ENCODE measurements at regions not wholly inside any gene's neighbourhood (a gene's known extent, or its start where the extent isn't known, plus 50 kb on each side); places are given as distances from the start of the nearest gene placed in this dataset.

- Histone ChIP-seq H3K79me2 (ENCODE audit: low read length) (no peaks in the 10 kb centered on the region), H3K27me3 (ENCODE audit: low read depth, low read length) (no peaks in the 10 kb centered on the region), H3K27ac (ENCODE audit: low read length) (no peak overlapping the region), H3K4me3 (ENCODE audit: low read length) (no peak overlapping the region), H3K36me3 (replicated peaks; ENCODE audit: low read depth, low read length) (no peaks in the 10 kb centered on the region), H3K9ac (ENCODE audit: low read length) (no peak overlapping the region), H4K20me1 (ENCODE audit: insufficient read depth, low read length) (no peaks in the 10 kb centered on the region), H3K9me3 (ENCODE audit: insufficient read depth, low read length) (no peaks in the 10 kb centered on the region), H3K4me2 (ENCODE audit: low read length) (no peak overlapping the region), H2AFZ (ENCODE audit: low read depth, low read length) (no peak overlapping the region), H3K4me1 (ENCODE audit: low read length) (no peaks in the 10 kb centered on the region)
- TF ChIP-seq CTCF (IDR thresholded peaks at IDR 0.05; ENCODE audit: low read depth, low read length), result no peak
- no peak for TF ChIP-seq EZH2phosphoT487 (IDR thresholded peaks at IDR 0.05; ENCODE audit: low read depth)
These were observed 247.6 kb upstream of the SOX2 start for GRCh38 chr3:181464033-181464694.

- H3K79me2 ChIP-seq (ENCODE audit: low read length), result no peaks in the 10 kb centered on the region
- H3K27ac ChIP-seq (ENCODE audit: low read length), result no peak overlapping the region
- no peak overlapping the region for H3K9ac ChIP-seq (ENCODE audit: low read length)
- H3K36me3 ChIP-seq (replicated peaks; ENCODE audit: low read depth, low read length), result no peaks in the 10 kb centered on the region
- H3K4me2 ChIP-seq (ENCODE audit: low read length), result no peak overlapping the region
- no peaks in the 10 kb centered on the region for H3K27me3 ChIP-seq (ENCODE audit: low read depth, low read length)
- H4K20me1 ChIP-seq (ENCODE audit: insufficient read depth, low read length), result no peaks in the 10 kb centered on the region
- TF ChIP-seq CTCF (IDR thresholded peaks at IDR 0.05; ENCODE audit: low read depth, low read length) (no peak), EZH2phosphoT487 (IDR thresholded peaks at IDR 0.05; ENCODE audit: low read depth) (no peak)
- no peaks in the 10 kb centered on the region for H3K9me3 ChIP-seq (ENCODE audit: insufficient read depth, low read length)
- no peak overlapping the region for H3K4me3 ChIP-seq (ENCODE audit: low read length)
- H3K4me1 ChIP-seq (ENCODE audit: low read length), result no peaks in the 10 kb centered on the region
- no peak overlapping the region for H2AFZ ChIP-seq (ENCODE audit: low read depth, low read length)
These were observed 250.3 kb upstream of the SOX2 start for GRCh38 chr3:181461381-181461780.

- H3K4me1 ChIP-seq (ENCODE audit: low read length), result 0 out of 2 replicates have a peak, but pooled peaks cover 3% of the 10 kb centered on the region
- H3K36me3 ChIP-seq (replicated peaks; ENCODE audit: low read depth, low read length), result no peaks in the 10 kb centered on the region
- no peaks in the 10 kb centered on the region for H3K9me3 ChIP-seq (ENCODE audit: insufficient read depth, low read length)
- H2AFZ ChIP-seq (ENCODE audit: low read depth, low read length), result no peak overlapping the region
- no peak for TF ChIP-seq CTCF (IDR thresholded peaks at IDR 0.05; ENCODE audit: low read depth, low read length)
- TF ChIP-seq EZH2phosphoT487 (IDR thresholded peaks at IDR 0.05; ENCODE audit: low read depth), result no peak
- H3K9ac ChIP-seq (ENCODE audit: low read length), result no peak overlapping the region
- no peaks in the 10 kb centered on the region for H4K20me1 ChIP-seq (ENCODE audit: insufficient read depth, low read length)
- H3K27ac ChIP-seq (ENCODE audit: low read length), result no peak overlapping the region
- H3K79me2 ChIP-seq (ENCODE audit: low read length), result no peaks in the 10 kb centered on the region
- no peak overlapping the region for H3K4me2 ChIP-seq (ENCODE audit: low read length)
- H3K27me3 ChIP-seq (ENCODE audit: low read depth, low read length), result no peaks in the 10 kb centered on the region
- H3K4me3 ChIP-seq (ENCODE audit: low read length), result no peak overlapping the region
These were observed 252.2 kb upstream of the SOX2 start for GRCh38 chr3:181459516-181459915.

- no peak overlapping the region for H3K4me2 ChIP-seq (ENCODE audit: low read length)
- no peaks in the 10 kb centered on the region for H3K9me3 ChIP-seq (ENCODE audit: insufficient read depth, low read length)
- H3K36me3 ChIP-seq (replicated peaks; ENCODE audit: low read depth, low read length), result no peaks in the 10 kb centered on the region
- TF ChIP-seq CTCF (IDR thresholded peaks at IDR 0.05; ENCODE audit: low read depth, low read length) (no peak), EZH2phosphoT487 (IDR thresholded peaks at IDR 0.05; ENCODE audit: low read depth) (no peak)
- H3K9ac ChIP-seq (ENCODE audit: low read length), result no peak overlapping the region
- no peaks in the 10 kb centered on the region for H4K20me1 ChIP-seq (ENCODE audit: insufficient read depth, low read length)
- no peak overlapping the region for H3K27ac ChIP-seq (ENCODE audit: low read length)
- H3K79me2 ChIP-seq (ENCODE audit: low read length), result no peaks in the 10 kb centered on the region
- no peak overlapping the region for H2AFZ ChIP-seq (ENCODE audit: low read depth, low read length)
- H3K4me1 ChIP-seq (ENCODE audit: low read length), result 0 out of 2 replicates have a peak, but pooled peaks cover 3% of the 10 kb centered on the region
- H3K27me3 ChIP-seq (ENCODE audit: low read depth, low read length), result no peaks in the 10 kb centered on the region
- H3K4me3 ChIP-seq (ENCODE audit: low read length), result no peak overlapping the region
These were observed 252.9 kb upstream of the SOX2 start for GRCh38 chr3:181458857-181459256.

All from OCI-LY3 (cell line).